Panc1 (cell line): ENCODE measurements at regions not wholly inside any gene's neighbourhood (a gene's known extent, or its start where the extent isn't known, plus 50 kb on each side); places are given as distances from the start of the nearest gene placed in this dataset.

Experiments used
- ATAC-seq: fragments of 200-7000 bp; cut with Tn5 transposase; 2 replicates; pipeline ENCODE4 v1.9.1; 2020; ENCODE audit warnings: mild to moderate bottlenecking, moderate library complexity
- BruUV-seq: library from RNA; stranded (reverse); fragments of 400-500 nt; replicated peaks from 2 replicates; lab custom pipeline; 2021; lab: Mats Ljungman, UMichigan
- CTCF ChIA-PET: fragments of 300-600 bp; sonication (Branson Sonifier 250); formaldehyde crosslinking; loops from one replicate; lab custom pipeline; 2022; ENCODE audit warnings: antibody characterized with exemption; lab: Charles Lee
- POLR2A ChIA-PET: fragments of 300-600 bp; sonication (Branson Sonifier 250); formaldehyde crosslinking; loops from one replicate; lab custom pipeline; 2022; ENCODE audit warnings: antibody characterized with exemption; lab: Charles Lee
- DNase-seq: peaks from one replicate; pipeline ENCODE4 v3.0.0-alpha.2; 2010; ENCODE audit warnings: low read depth, low spot score
- H3K27ac ChIP-seq: 2 replicates; pipeline ENCODE4 v1.5.1; 2011; ENCODE audit warnings: mild to moderate bottlenecking, low read length, inconsistent platforms
- H3K27me3 ChIP-seq: fragments of 200-500 bp; sonication (Bioruptor generic); 2 replicates; pipeline ENCODE4 v1.6.0; 2014; ENCODE audit warnings: low read length, inconsistent platforms; ENCODE audit not compliant: control insufficient read depth, insufficient read depth
- H3K36me3 ChIP-seq: fragments of 200-500 bp; sonication (Bioruptor generic); 2 replicates; pipeline ENCODE4 v1.5.1; 2014; ENCODE audit warnings: inconsistent platforms, mild to moderate bottlenecking, low read length, moderate library complexity; ENCODE audit not compliant: control insufficient read depth, insufficient read depth
- H3K4me1 ChIP-seq: 2 replicates; pipeline ENCODE4 v1.5.1; 2011; ENCODE audit warnings: inconsistent platforms, mild to moderate bottlenecking, low read length, moderate library complexity; ENCODE audit not compliant: control insufficient read depth, insufficient read depth
- H3K4me3 ChIP-seq, 2 experiments: 2 replicates each; pipeline ENCODE4 v1.5.1; 2011 to 2012; ENCODE audit warnings: low read depth in 2 of 2, low read length in 2 of 2, mild to moderate bottlenecking in 2 of 2, inconsistent platforms in 1 of 2, moderate library complexity in 1 of 2
- H3K9me3 ChIP-seq: fragments of 200-500 bp; sonication (Bioruptor generic); 2 replicates; pipeline ENCODE4 v1.5.1; 2014; ENCODE audit warnings: low read depth, mild to moderate bottlenecking, inconsistent platforms, low read length, moderate library complexity; ENCODE audit not compliant: control insufficient read depth, insufficient read depth
- POLR2AphosphoS5 ChIP-seq: IDR thresholded peaks from 2 replicates; pipeline ENCODE4 v1.6.1; 2012; ENCODE audit warnings: mild to moderate bottlenecking, low read depth, low read length, moderate library complexity
- SIN3A ChIP-seq: IDR thresholded peaks from 2 replicates; pipeline ENCODE4 v1.6.1; 2012; ENCODE audit warnings: low read depth, mild to moderate bottlenecking, low read length, moderate library complexity, borderline replicate concordance; ENCODE audit not compliant: insufficient read depth
- TCF7L2 ChIP-seq: IDR thresholded peaks from 2 replicates; pipeline ENCODE4 v1.6.1; 2011; ENCODE audit warnings: mild to moderate bottlenecking, low read depth, low read length, inconsistent platforms
- in situ Hi-C: cut with HindIII; loops from 2 replicates; pipeline ENCODE4 v1.10.0; 2016; ENCODE audit warnings: low sequenced_read_pairs, low pct_unique_long_range_greater_than_20kb
- intact Hi-C: fragments of 100-400 bp; cut with micrococcal nuclease; formaldehyde crosslinking; loops from one replicate; pipeline ENCODE4 v1.10.0; 2022; ENCODE audit not compliant: unreplicated experiment
- TF ChIP-seq, protein P1 (sequence below), 2 experiments: IDR thresholded peaks; 2 replicates each; pipeline ENCODE4 v1.6.1; 2011 to 2012; ENCODE audit warnings: low read depth in 2 of 2, control low read depth in 1 of 2, low read length in 1 of 2, mild to moderate bottlenecking in 1 of 2, moderate library complexity in 1 of 2; ENCODE audit not compliant: insufficient read depth in 1 of 2
- TF ChIP-seq, protein P2 (sequence below): fragments of 450-650 bp; IDR thresholded peaks from 2 replicates; pipeline ENCODE4 v1.5.1; 2017; ENCODE audit warnings: mild to moderate bottlenecking

DNA sequence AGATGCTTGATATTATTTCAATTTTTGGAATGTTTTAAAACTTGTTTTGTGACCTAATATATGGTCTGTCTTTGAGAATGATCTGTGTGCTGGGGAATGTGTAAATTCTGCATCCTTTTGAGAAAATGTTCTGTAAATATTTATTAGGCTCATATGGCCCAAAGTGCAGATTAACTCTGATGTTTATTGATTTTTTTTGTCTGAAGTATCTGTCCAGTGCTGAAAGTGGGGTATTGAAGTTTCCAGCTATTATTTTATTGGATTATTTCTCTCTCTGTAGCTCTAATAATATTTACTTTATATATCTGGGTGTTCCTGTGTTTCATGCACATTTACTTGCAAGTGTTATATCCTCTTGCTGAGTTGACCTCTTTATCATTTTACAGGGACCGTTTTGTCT lies 1397.2 kb downstream of the PLA2G4A start:
- intact Hi-C loops, result no loop called here
- BruUV-seq, result no TSS peak
- ATAC-seq (no peak), DNase-seq (no peak)
- no peak for TF ChIP-seq POLR2AphosphoS5
- TF ChIP-seq, protein P1, sequence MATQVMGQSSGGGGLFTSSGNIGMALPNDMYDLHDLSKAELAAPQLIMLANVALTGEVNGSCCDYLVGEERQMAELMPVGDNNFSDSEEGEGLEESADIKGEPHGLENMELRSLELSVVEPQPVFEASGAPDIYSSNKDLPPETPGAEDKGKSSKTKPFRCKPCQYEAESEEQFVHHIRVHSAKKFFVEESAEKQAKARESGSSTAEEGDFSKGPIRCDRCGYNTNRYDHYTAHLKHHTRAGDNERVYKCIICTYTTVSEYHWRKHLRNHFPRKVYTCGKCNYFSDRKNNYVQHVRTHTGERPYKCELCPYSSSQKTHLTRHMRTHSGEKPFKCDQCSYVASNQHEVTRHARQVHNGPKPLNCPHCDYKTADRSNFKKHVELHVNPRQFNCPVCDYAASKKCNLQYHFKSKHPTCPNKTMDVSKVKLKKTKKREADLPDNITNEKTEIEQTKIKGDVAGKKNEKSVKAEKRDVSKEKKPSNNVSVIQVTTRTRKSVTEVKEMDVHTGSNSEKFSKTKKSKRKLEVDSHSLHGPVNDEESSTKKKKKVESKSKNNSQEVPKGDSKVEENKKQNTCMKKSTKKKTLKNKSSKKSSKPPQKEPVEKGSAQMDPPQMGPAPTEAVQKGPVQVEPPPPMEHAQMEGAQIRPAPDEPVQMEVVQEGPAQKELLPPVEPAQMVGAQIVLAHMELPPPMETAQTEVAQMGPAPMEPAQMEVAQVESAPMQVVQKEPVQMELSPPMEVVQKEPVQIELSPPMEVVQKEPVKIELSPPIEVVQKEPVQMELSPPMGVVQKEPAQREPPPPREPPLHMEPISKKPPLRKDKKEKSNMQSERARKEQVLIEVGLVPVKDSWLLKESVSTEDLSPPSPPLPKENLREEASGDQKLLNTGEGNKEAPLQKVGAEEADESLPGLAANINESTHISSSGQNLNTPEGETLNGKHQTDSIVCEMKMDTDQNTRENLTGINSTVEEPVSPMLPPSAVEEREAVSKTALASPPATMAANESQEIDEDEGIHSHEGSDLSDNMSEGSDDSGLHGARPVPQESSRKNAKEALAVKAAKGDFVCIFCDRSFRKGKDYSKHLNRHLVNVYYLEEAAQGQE (IDR thresholded peaks at IDR 0.05; ENCODE audit: insufficient read depth in 1 of 2, low read depth in 2 of 2, low read length in 1 of 2), result peak in 1 of 2 experiments; percentile 55; a peak in 1 of 4 replicates
- POLR2A ChIA-PET, result no interaction called here
- Histone ChIP-seq H3K9me3 (no peaks in the 10 kb centered on the region), H3K4me3 (no peak overlapping the region), H3K27ac (no peak overlapping the region), H3K4me1 (no peaks in the 10 kb centered on the region), H3K27me3 (no peaks in the 10 kb centered on the region), H3K36me3 (no peaks in the 10 kb centered on the region)
- in situ Hi-C loops, result no loop called here
- CTCF ChIA-PET, result no interaction called here

DNA sequence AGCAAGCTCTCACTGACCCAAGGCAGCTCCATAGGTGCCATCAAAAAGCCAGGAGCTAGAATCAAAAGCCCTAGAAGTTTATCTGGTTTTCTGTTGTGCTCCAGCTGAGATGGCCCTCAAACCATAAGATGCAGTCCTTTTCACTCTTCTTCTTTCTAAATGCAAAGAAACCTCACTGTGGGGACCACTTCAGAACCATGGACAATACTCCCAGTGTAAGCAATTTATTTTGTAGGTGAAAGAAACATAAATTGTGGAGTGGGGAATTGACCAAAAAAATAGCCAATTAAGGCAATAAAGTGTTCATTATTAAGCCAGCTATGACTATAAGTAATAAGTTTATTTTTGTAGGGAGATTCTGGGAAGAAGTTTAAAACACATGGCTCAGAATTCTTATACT lies 1399.9 kb downstream of the PLA2G4A start:
- DNase-seq (no peak), ATAC-seq (no peak)
- ChIA-PET CTCF (no interaction called here), POLR2A (no interaction called here)
- Histone ChIP-seq H3K4me3 (no peak overlapping the region), H3K36me3 (no peaks in the 10 kb centered on the region), H3K4me1 (no peaks in the 10 kb centered on the region), H3K27ac (no peak overlapping the region), H3K9me3 (no peaks in the 10 kb centered on the region), H3K27me3 (no peaks in the 10 kb centered on the region)
- TF ChIP-seq, protein P1 (IDR thresholded peaks at IDR 0.05; ENCODE audit: insufficient read depth in 1 of 2, low read depth in 2 of 2, low read length in 1 of 2), result peak in 1 of 2 experiments; percentile 67; a peak in 2 of 4 replicates
- no peak for TF ChIP-seq TCF7L2
- intact Hi-C loops (no loop called here), in situ Hi-C loops (no loop called here)
- no TSS peak for BruUV-seq

DNA sequence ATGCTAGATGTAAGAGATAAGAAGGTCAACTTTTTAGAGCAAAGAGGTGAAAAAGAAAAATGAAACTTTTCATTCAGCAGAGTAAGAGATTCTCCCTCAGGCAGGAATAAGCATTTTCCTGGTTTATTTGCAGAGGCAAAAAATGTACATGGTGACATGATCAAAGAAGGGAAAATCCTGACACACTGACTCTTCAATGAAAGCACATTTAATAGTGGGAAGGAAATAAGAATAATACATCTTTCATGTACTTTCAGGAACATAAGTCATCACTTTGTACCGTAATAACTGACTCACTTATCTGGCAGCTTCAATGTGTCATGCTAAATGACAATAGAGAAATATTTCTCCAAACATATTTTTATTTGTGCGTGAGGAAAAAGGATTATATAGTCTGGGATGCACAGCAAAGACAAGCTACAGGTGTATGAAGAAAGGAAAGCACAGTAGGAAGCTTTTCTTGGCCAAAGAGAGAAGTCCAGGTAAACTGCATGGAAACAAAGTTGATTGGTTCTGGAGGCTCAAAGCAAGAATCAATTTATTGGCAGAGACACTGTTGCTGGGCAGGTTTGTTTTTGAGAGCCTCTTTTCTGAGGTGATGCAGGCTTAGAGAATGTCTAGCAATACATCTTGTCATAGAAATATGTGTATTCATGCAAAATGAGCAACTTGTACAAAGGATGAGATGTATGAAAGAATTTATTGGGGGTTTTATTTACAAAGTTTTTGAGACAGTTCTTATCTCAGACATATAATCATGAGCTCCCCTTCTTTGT lies 1409.0 kb downstream of the PLA2G4A start:
- intact Hi-C loops, result no loop called here
- ATAC-seq, result peak; percentile 58
- no peak overlapping the region for H3K27ac ChIP-seq

More for the DNA sequence above, 1409.0 kb downstream of the PLA2G4A start:
- Histone ChIP-seq H3K27me3 (no peaks in the 10 kb centered on the region), H3K36me3 (no peaks in the 10 kb centered on the region), H3K4me1 (peaks cover 3% of the 10 kb centered on the region; the same call in 1 of the 2 replicates), H3K9me3 (no peaks in the 10 kb centered on the region; the same call in 1 of the 2 replicates), H3K4me3 (no peak overlapping the region)
- ChIA-PET POLR2A (no interaction called here), CTCF (no interaction called here)
- TF ChIP-seq, protein P2, sequence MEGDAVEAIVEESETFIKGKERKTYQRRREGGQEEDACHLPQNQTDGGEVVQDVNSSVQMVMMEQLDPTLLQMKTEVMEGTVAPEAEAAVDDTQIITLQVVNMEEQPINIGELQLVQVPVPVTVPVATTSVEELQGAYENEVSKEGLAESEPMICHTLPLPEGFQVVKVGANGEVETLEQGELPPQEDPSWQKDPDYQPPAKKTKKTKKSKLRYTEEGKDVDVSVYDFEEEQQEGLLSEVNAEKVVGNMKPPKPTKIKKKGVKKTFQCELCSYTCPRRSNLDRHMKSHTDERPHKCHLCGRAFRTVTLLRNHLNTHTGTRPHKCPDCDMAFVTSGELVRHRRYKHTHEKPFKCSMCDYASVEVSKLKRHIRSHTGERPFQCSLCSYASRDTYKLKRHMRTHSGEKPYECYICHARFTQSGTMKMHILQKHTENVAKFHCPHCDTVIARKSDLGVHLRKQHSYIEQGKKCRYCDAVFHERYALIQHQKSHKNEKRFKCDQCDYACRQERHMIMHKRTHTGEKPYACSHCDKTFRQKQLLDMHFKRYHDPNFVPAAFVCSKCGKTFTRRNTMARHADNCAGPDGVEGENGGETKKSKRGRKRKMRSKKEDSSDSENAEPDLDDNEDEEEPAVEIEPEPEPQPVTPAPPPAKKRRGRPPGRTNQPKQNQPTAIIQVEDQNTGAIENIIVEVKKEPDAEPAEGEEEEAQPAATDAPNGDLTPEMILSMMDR, result no peak
- TF ChIP-seq POLR2AphosphoS5 (no peak), TCF7L2 (no peak), SIN3A (no peak)
- TF ChIP-seq, protein P1 (IDR thresholded peaks at IDR 0.05; ENCODE audit: insufficient read depth in 1 of 2, low read depth in 2 of 2, low read length in 1 of 2), result no peak
- in situ Hi-C loops, result no loop called here
- peak; percentile 28 for DNase-seq
- BruUV-seq, result no TSS peak
